ENCODE measurements at regions not wholly inside any gene's neighbourhood (a gene's known extent, or its start where the extent isn't known, plus 50 kb on each side); places are given as distances from the start of the nearest gene placed in this dataset.

GRCh38 chr10:64344211-64344610 lies 823.0 kb downstream of the REEP3 start:
- intact Hi-C loops (cut with micrococcal nuclease): no loop called here
- no peaks in the 10 kb centered on the region for H3K36me3 Mint-ChIP-seq (ENCODE audit: insufficient read depth, unreplicated experiment)
- no peak for TF ChIP-seq CTCF (IDR thresholded peaks at IDR 0.05; ENCODE audit: unreplicated experiment)

GRCh38 chr10:64345856-64346255 lies 824.7 kb downstream of the REEP3 start:
- no peaks in the 10 kb centered on the region for H3K4me1 Mint-ChIP-seq (ENCODE audit: insufficient read depth, unreplicated experiment)
- no peak overlapping the region for H3K4me3 Mint-ChIP-seq (ENCODE audit: unreplicated experiment)
- H3K36me3 Mint-ChIP-seq (ENCODE audit: insufficient read depth, unreplicated experiment): no peaks in the 10 kb centered on the region
- BruUV-seq (replicated peaks): no TSS peak
- no peaks in the 10 kb centered on the region for H3K9me3 Mint-ChIP-seq (ENCODE audit: unreplicated experiment)
- H3K27ac Mint-ChIP-seq (ENCODE audit: low read depth, unreplicated experiment): no peak overlapping the region
- CTCF ChIA-PET: no interaction called here
- H3K27me3 Mint-ChIP-seq (ENCODE audit: insufficient read depth, unreplicated experiment): no peaks in the 10 kb centered on the region
- POLR2A ChIA-PET: no interaction called here
- no peak for DNase-seq (ENCODE audit: unreplicated experiment)
- TF ChIP-seq CTCF (IDR thresholded peaks at IDR 0.05; ENCODE audit: unreplicated experiment): no peak
- intact Hi-C loops (cut with micrococcal nuclease): no loop called here

More at GRCh38 chr10:64344211-64344610, 823.0 kb downstream of the REEP3 start:
- BruUV-seq (replicated peaks): no TSS peak
- H3K9me3 Mint-ChIP-seq (ENCODE audit: unreplicated experiment): no peaks in the 10 kb centered on the region
- no peak overlapping the region for H3K27ac Mint-ChIP-seq (ENCODE audit: low read depth, unreplicated experiment)
- no peak for DNase-seq (ENCODE audit: unreplicated experiment)
- ChIA-PET POLR2A (no interaction called here), CTCF (interaction anchor here (0.6 kb wide), 1 partner anchor 18 kb away, joined by 3 read pairs; no protein-coding TSS in a partner anchor)
- no peak overlapping the region for H3K4me3 Mint-ChIP-seq (ENCODE audit: unreplicated experiment)
- no peaks in the 10 kb centered on the region for H3K4me1 Mint-ChIP-seq (ENCODE audit: insufficient read depth, unreplicated experiment)
- H3K27me3 Mint-ChIP-seq (ENCODE audit: insufficient read depth, unreplicated experiment): no peaks in the 10 kb centered on the region

- intact Hi-C loops (cut with micrococcal nuclease): no loop called here
- TF ChIP-seq CTCF (IDR thresholded peaks at IDR 0.05; ENCODE audit: unreplicated experiment): no peak
- H3K4me1 Mint-ChIP-seq (ENCODE audit: insufficient read depth, unreplicated experiment): no peaks in the 10 kb centered on the region
- H3K4me3 Mint-ChIP-seq (ENCODE audit: unreplicated experiment): no peak overlapping the region
- BruUV-seq (replicated peaks): no TSS peak
- no peaks in the 10 kb centered on the region for H3K36me3 Mint-ChIP-seq (ENCODE audit: insufficient read depth, unreplicated experiment)
- ChIA-PET CTCF (no interaction called here), POLR2A (no interaction called here)
- H3K27me3 Mint-ChIP-seq (ENCODE audit: insufficient read depth, unreplicated experiment): no peaks in the 10 kb centered on the region
- DNase-seq (ENCODE audit: unreplicated experiment): no peak
- no peaks in the 10 kb centered on the region for H3K9me3 Mint-ChIP-seq (ENCODE audit: unreplicated experiment)
- no peak overlapping the region for H3K27ac Mint-ChIP-seq (ENCODE audit: low read depth, unreplicated experiment)
These were observed 825.2 kb downstream of the REEP3 start for GRCh38 chr10:64346389-64346788.

- ChIA-PET CTCF (interaction anchor here (0.6 kb wide), 1 partner anchor 9 kb away, joined by 3 read pairs; no protein-coding TSS in a partner anchor), POLR2A (no interaction called here)
- Mint-ChIP-seq H3K4me3 (ENCODE audit: unreplicated experiment) (no peak overlapping the region), H3K27ac (ENCODE audit: low read depth, unreplicated experiment) (no peak overlapping the region), H3K27me3 (ENCODE audit: insufficient read depth, unreplicated experiment) (no peaks in the 10 kb centered on the region), H3K4me1 (ENCODE audit: insufficient read depth, unreplicated experiment) (no peaks in the 10 kb centered on the region), H3K36me3 (ENCODE audit: insufficient read depth, unreplicated experiment) (no peaks in the 10 kb centered on the region), H3K9me3 (ENCODE audit: unreplicated experiment) (no peaks in the 10 kb centered on the region)
- no TSS peak for BruUV-seq (replicated peaks)
- no peak for DNase-seq (ENCODE audit: unreplicated experiment)
- intact Hi-C loops (cut with micrococcal nuclease): no loop called here
- TF ChIP-seq CTCF (IDR thresholded peaks at IDR 0.05; ENCODE audit: unreplicated experiment): no peak
These were observed 829.5 kb downstream of the REEP3 start for GRCh38 chr10:64350665-64351064.

All from MCF 10A (cell line).